HEK293T (cell line): ENCODE measurements at regions not wholly inside any gene's neighbourhood (a gene's known extent, or its start where the extent isn't known, plus 50 kb on each side); places are given as distances from the start of the nearest gene placed in this dataset.
"Not testable (repeated sequence)": the region's sequence is repeated elsewhere in the genome, so short reads cannot be mapped to it uniquely, and the experiment has no call there.

Experiments
- CTCF ChIA-PET: fragments of 350-600 bp; formaldehyde crosslinking; extraction: SDS; loops from one replicate; lab custom pipeline; 2021; ENCODE audit warnings: antibody characterized with exemption, inconsistent platforms; lab: Yijun Ruan, JAX
- POLR2A ChIA-PET: fragments of 350-600 bp; formaldehyde crosslinking; extraction: SDS; loops from one replicate; lab custom pipeline; 2020; ENCODE audit warnings: antibody characterized with exemption, inconsistent platforms; lab: Yijun Ruan, JAX
- DNase-seq: peaks from one replicate; pipeline ENCODE4 v3.0.0; 2012; ENCODE audit warnings: mixed read lengths; ENCODE audit errors: extremely low spot score
- ARNT ChIP-seq: fragments of 450-650 bp; IDR thresholded peaks from 2 replicates; pipeline ENCODE4 v1.6.1; 2017; ENCODE audit warnings: mild to moderate bottlenecking
- BHLHE40 ChIP-seq: fragments of 450-650 bp; IDR thresholded peaks from 2 replicates; pipeline ENCODE4 v1.6.1; 2016; ENCODE audit warnings: mild to moderate bottlenecking, moderate library complexity, borderline replicate concordance
- CTBP1 ChIP-seq: fragments of 450-650 bp; IDR thresholded peaks from 2 replicates; pipeline ENCODE4 v1.6.1; 2016; ENCODE audit warnings: borderline replicate concordance
- ELF4 ChIP-seq: fragments of 450-650 bp; IDR thresholded peaks from 2 replicates; pipeline ENCODE4 v1.6.1; 2017; ENCODE audit warnings: antibody characterized with exemption
- FOXA1 ChIP-seq: fragments of 450-650 bp; IDR thresholded peaks from 2 replicates; pipeline ENCODE4 v1.6.1; 2016; ENCODE audit warnings: mild to moderate bottlenecking
- FOXK2 ChIP-seq: fragments of 450-650 bp; IDR thresholded peaks from 2 replicates; pipeline ENCODE4 v1.6.1; 2016; ENCODE audit warnings: mild to moderate bottlenecking
- FOXM1 ChIP-seq: fragments of 450-650 bp; IDR thresholded peaks from 2 replicates; pipeline ENCODE4 v1.6.1; 2017; ENCODE audit warnings: mild to moderate bottlenecking, borderline replicate concordance
- HDGF ChIP-seq: fragments of 450-650 bp; IDR thresholded peaks from 2 replicates; pipeline ENCODE4 v1.6.1; 2017; ENCODE audit warnings: antibody characterized with exemption, borderline replicate concordance
- L3MBTL2 ChIP-seq: fragments of 450-650 bp; conservative IDR thresholded peaks from 2 replicates; pipeline ENCODE4 v1.6.1; 2016; ENCODE audit warnings: mild to moderate bottlenecking
- LEF1 ChIP-seq: fragments of 450-650 bp; IDR thresholded peaks from 2 replicates; pipeline ENCODE4 v1.6.1; 2017; ENCODE audit warnings: mild to moderate bottlenecking, borderline replicate concordance
- NFRKB ChIP-seq: fragments of 450-650 bp; IDR thresholded peaks from 2 replicates; pipeline ENCODE4 v1.6.1; 2016; ENCODE audit warnings: mild to moderate bottlenecking, moderate library complexity
- PKNOX1 ChIP-seq: fragments of 450-650 bp; IDR thresholded peaks from 2 replicates; pipeline ENCODE4 v1.6.1; 2016
- SP1 ChIP-seq: fragments of 450-650 bp; IDR thresholded peaks from 2 replicates; pipeline ENCODE4 v1.6.1; 2017
- SUZ12 ChIP-seq: fragments of 450-650 bp; IDR thresholded peaks from 2 replicates; pipeline ENCODE4 v1.6.1; 2016; ENCODE audit warnings: mild to moderate bottlenecking
- TARDBP ChIP-seq: fragments of 450-650 bp; IDR thresholded peaks from 2 replicates; pipeline ENCODE4 v1.6.1; 2016
- ZNF384 ChIP-seq: fragments of 450-650 bp; IDR thresholded peaks from 2 replicates; pipeline ENCODE4 v1.6.1; 2016

DNA sequence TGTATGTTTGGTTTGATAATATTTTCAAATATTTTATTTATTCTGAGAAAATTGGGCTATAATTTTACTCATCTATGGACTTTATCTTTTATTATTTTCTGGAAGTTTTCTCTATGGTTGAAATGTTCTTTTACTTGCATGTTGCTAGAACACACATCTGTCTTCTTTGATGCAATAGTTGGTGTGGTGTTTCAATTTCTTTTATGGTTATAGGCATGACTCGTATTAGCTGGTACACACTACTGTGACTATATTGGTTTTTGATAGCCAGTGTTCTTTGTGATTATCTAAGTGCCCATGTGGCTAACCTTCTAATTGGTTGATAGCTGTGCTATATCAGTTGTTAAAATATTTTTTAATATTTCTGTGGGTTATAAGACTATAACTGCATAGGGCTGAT is 1343.3 kb upstream of the GJE1 start:
- TF ChIP-seq TARDBP (no peak), NFRKB (no peak), ZNF384 (no peak), SP1 (no peak), BHLHE40 (no peak), ELF4 (no peak), FOXK2 (no peak), PKNOX1 (no peak), LEF1 (no peak), SUZ12 (no peak), CTBP1 (no peak), FOXA1 (no peak), ARNT (no peak), HDGF (no peak), L3MBTL2 (no peak), FOXM1 (no peak)
- ChIA-PET POLR2A (no interaction called here), CTCF (no interaction called here)
- DNase-seq, result no peak

DNA sequence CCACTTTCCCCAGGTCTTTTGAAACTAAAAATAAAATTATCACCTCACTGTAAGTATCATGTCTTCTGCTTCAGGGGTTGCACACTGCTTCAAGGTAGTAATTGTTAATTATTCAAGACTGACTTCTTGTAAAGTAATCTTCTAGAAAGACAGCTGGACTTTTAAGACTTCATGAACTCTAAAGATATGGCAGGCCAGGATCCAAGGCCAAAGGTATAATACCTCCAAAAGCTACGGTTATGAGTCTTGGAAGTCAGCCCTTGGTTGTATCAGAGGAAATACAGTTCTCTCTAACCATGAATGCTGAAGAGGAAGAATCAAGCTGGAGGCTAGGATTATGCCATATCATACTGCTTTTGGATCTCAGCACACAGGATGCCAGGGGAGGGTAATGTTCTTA is 1346.8 kb upstream of the GJE1 start:
- TF ChIP-seq SP1, result no peak
- no peak for TF ChIP-seq NFRKB
- TF ChIP-seq BHLHE40, result no peak
- TF ChIP-seq ARNT, result no peak
- TF ChIP-seq CTBP1, result no peak
- TF ChIP-seq TARDBP, result no peak
- TF ChIP-seq ELF4, result no peak
- TF ChIP-seq FOXA1, result no peak
- TF ChIP-seq FOXK2, result no peak
- TF ChIP-seq SUZ12, result no peak
- no peak for TF ChIP-seq FOXM1
- TF ChIP-seq ZNF384, result no peak
- TF ChIP-seq HDGF, result no peak
- no peak for TF ChIP-seq LEF1
- no peak for TF ChIP-seq PKNOX1
- no peak for TF ChIP-seq L3MBTL2
- DNase-seq, result no peak
- ChIA-PET CTCF (no interaction called here), POLR2A (no interaction called here)

DNA sequence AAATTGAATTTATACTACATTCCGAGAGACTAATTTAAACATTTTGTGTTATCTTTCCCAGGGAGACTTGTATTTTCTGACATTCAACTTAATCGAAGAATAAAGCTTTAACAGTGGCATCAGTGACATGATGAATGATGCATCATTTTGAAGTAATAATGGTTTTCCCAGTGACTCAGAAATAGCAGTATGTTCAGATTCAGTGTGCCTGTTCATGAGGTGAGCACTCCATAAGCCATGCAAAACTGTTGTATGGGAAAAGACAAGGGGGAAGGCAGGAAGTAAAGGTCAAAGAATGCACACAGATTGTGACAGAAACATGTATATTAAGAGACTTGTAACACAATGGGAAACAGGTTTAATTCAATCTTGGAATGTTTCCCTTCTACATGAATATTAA is 1348.2 kb upstream of the GJE1 start:
- DNase-seq, result no peak
- ChIA-PET CTCF (no interaction called here), POLR2A (no interaction called here)
- TF ChIP-seq L3MBTL2, result no peak
- no peak for TF ChIP-seq SUZ12
- no peak for TF ChIP-seq BHLHE40
- no peak for TF ChIP-seq ARNT

DNA sequence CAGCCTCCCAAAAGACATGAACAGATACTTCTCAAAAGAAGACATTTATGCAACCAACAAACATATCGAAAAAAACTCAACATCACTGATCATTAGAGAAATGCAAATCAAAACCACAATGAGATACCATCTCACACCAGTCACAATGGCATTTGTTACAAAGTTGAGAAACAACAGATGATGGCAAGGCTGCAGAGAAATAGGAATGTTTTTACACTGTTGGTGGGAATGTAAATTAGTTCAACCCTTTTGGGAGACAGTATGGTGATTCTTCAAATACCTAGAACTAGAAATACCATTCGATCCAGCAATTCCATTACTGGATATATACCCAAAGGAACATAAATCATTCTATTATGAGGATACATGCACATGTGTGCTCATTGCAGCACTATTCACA is 1349.2 kb upstream of the GJE1 start:
- POLR2A ChIA-PET, CTCF ChIA-PET, DNase-seq: not testable (repeated sequence)

DNA sequence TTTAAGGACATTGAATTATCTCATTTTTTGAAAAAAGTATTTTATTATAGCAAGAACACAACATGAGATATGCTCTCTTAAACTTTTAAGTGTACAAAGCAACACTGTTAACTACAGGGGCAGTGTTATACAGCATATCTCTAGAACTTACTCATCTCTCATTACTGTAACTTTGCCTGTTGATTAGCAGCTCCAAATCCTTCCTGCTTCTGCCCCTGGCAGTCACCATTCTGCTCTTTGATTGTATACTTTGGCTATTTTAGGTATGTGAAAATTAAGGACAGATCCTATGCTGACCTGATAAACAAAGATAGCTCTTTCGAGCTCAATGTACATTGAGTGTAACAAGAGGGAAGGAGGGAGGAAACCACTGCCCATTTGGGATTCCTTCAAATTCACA is 1349.8 kb upstream of the GJE1 start:
- TF ChIP-seq ELF4 (no peak), FOXA1 (no peak), CTBP1 (no peak), L3MBTL2 (no peak), SUZ12 (no peak), PKNOX1 (no peak), TARDBP (no peak), BHLHE40 (no peak), FOXK2 (no peak), SP1 (no peak), NFRKB (no peak), LEF1 (no peak), HDGF (no peak), FOXM1 (no peak), ZNF384 (no peak)
- DNase-seq, result no peak
- CTCF ChIA-PET, result no interaction called here
- POLR2A ChIA-PET, result no interaction called here

GRCh38 chr6:140779991-140780596 is 1352.6 kb upstream of the GJE1 start:
- no peak for DNase-seq
- ChIA-PET POLR2A (no interaction called here), CTCF (no interaction called here)
- TF ChIP-seq SUZ12, result no peak
- no peak for TF ChIP-seq HDGF
- no peak for TF ChIP-seq ZNF384
- no peak for TF ChIP-seq SP1
- TF ChIP-seq ELF4, result no peak
- TF ChIP-seq NFRKB, result no peak
- no peak for TF ChIP-seq BHLHE40
- TF ChIP-seq FOXM1, result no peak
- no peak for TF ChIP-seq FOXK2
- TF ChIP-seq CTBP1, result no peak
- TF ChIP-seq PKNOX1, result no peak
- no peak for TF ChIP-seq TARDBP
- TF ChIP-seq L3MBTL2, result no peak
- TF ChIP-seq ARNT, result no peak
- no peak for TF ChIP-seq FOXA1
- no peak for TF ChIP-seq LEF1
